Central memory CD4-positive, alpha-beta T cell (primary cell): ENCODE measurements at regions not wholly inside any gene's neighbourhood (a gene's known extent, or its start where the extent isn't known, plus 50 kb on each side); places are given as distances from the start of the nearest gene placed in this dataset.

ENCODE experiments used
- DNase-seq: peaks from one replicate; pipeline ENCODE4 v3.0.0; 2022

- no peak for DNase-seq
These were observed 277.4 kb upstream of the RGS6 start for GRCh38 chr14:71654810-71655209.

- DNase-seq = no peak
These were observed 273.9 kb upstream of the RGS6 start for GRCh38 chr14:71658261-71658860.

- no peak for DNase-seq
These were observed 273.1 kb upstream of the RGS6 start for GRCh38 chr14:71659159-71659558.

DNA sequence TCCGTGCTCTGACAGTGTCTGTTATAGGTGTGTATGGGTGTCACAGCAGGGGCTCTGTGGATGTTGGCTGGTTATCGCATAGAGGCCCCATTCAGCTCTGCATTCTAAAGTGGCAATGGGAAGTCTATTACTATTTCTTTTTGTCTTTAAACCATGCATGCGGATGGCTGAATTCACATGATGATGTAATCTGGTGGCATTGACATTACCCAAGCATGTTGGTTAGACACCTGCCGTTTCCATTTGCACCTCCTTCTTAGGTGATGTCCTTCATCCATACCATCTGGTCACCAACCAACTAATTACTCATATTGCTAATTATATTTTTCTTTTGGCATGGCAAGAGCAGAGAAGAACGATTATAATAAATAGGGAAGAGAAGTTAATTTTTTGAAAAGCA is 270.8 kb upstream of the RGS6 start:
- DNase-seq = no peak

DNA sequence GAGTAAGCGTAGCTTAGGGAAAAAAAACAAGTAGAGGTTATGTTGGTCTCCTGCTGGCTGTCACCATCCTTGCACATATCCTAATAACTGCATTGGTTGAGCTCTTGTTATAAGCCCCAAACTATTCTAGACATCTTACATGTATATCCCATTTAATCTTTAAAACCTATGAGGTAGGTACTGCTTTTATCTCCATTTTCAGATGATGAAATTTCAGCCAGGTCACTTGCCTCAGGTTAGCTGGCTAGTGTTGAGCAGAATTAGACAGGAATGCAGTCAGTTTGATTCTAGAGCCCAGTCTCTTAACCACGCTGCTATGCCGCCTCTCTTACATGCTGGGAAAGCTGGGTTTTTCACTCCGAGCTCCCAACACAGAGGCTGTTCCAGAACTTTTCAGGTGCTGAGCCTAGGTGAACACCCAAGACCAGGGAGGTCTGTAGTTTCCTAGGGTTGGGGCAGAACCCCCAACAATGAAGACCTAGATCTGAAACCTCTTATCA is 269.9 kb upstream of the RGS6 start:
- no peak for DNase-seq

GRCh38 chr14:71665157-71665556 is 267.1 kb upstream of the RGS6 start:
- DNase-seq = no peak

DNA sequence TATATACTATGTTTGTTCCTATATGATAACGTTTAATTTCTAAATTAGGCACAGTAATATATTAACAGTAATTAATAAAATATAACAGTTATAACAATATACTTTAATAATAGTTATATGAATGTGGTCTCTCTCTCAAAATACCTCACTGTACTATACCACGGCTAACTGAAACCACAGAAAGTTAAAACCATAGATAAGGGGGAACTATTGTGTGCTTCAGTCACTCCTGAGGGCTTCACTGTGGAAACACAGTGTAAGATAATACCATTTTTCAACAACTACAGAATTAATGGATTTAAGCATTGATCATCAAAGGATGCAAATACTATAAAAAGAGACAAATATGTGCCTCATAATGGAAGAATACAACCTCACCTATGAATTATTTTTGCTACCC is 266.4 kb upstream of the RGS6 start:
- no peak for DNase-seq

- no peak for DNase-seq
These were observed 265.6 kb upstream of the RGS6 start for GRCh38 chr14:71666571-71667145.

DNA sequence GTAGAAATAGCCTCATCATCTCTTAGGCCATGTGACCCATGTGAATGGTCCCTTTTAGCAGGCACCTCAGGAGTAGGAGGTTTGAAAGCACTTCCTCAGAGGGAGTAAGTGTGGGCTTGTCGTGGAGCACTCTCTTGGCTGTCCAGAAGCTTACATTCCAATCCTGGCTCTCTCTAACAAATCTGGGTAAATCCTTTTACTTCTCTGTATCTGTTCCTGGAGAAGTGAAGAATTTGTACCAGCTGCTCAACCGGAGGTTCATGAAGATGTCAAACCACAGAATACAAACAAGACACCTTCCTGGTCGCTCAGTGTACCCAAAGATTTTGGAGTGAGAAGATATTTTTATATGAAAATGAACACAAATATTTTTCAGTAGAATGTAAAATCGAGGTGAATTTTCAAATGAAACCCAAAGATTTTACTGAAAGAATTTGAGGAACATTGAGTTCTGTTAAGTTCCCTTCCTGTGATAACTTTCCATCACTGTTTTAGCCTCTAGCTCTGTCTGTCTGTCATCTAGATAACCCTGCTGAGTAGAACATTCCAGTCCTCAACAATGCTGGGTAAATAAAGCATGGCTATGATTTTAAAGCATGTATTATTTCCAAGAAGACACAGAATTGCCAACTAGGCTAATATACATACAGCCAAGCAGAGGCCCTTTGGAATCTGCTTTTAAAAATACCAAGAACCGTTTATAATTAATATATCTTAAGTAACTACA is 263.9 kb upstream of the RGS6 start:
- DNase-seq = no peak

GRCh38 chr14:71672596-71672995 is 259.6 kb upstream of the RGS6 start:
- DNase-seq = no peak

GRCh38 chr14:71675126-71675899 is 256.9 kb upstream of the RGS6 start:
- DNase-seq = no peak

- DNase-seq = no peak
These were observed 256.3 kb upstream of the RGS6 start for GRCh38 chr14:71675900-71676287.

- DNase-seq = no peak
These were observed 251.4 kb upstream of the RGS6 start for GRCh38 chr14:71680736-71681387.

- no peak for DNase-seq
These were observed 249.9 kb upstream of the RGS6 start for GRCh38 chr14:71682337-71682736.

DNA sequence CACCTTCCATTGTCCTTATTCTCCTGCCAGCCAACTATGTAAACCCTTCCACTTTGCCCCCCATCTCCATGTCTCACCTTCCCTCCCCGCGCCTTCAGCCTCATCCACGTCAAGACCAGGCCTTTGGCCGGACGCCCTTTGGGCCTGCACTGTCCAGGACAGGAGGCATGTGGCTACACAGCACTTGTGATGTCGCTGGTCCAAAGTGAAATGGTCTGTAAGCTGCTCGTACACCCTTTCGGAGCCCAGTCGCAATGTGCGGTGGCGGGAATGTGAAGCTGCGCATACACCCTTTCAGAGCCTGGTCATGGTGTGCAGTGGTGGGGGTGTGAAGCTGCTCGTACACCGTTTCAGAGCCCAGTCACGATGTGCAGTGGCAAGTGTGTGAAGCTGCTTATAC is 247.9 kb upstream of the RGS6 start:
- DNase-seq = no peak

DNA sequence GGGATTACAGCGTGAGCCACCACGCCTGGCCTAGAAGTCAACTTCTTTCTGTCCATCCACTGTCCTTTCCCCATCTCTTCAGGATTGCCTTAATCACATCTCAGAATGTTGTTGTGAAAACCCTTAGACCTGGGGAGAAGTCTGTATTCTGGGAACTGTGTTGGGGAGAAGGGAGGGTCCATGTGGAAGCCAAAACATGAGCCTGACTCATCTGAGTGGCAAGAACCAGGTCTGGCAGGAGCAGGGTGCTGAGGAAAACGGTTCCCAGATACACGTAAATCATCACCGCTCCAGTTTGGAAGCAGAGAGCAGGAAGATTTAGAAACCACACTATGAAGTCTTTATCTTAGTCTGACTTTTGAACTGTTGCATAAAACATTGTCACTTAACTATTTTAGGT is 245.6 kb upstream of the RGS6 start:
- no peak for DNase-seq

- DNase-seq = no peak
These were observed 244.9 kb upstream of the RGS6 start for GRCh38 chr14:71687166-71687831.

- no peak for DNase-seq
These were observed 243.7 kb upstream of the RGS6 start for GRCh38 chr14:71688576-71688975.

- no peak for DNase-seq
These were observed 241.8 kb upstream of the RGS6 start for GRCh38 chr14:71690478-71690877.

DNA sequence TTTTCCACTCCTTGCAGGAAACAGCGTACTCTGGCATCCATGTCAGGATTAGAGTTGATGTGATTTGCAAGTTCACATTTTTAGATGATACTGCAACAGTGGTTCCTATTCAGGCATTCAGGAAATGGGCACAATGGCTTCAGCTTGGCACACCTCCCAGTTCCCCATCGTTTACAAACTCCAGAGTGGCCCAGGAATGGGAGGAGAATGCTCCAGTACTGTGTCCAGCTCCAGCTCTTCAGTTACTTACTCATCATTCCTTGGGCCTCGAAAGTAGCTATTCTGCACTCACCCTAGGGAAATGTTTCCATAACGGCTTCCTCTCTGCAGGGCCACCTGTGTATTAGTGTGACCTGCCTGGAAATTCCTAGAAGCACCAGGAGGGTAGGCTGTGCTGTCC is 239.7 kb upstream of the RGS6 start:
- no peak for DNase-seq

- DNase-seq = no peak
These were observed 238.8 kb upstream of the RGS6 start for GRCh38 chr14:71693381-71693780.
